HFF-Myc (cell line): ENCODE measurements at regions not wholly inside any gene's neighbourhood (a gene's known extent, or its start where the extent isn't known, plus 50 kb on each side); places are given as distances from the start of the nearest gene placed in this dataset.

Source experiments
- DNase-seq: peaks from one replicate; pipeline ENCODE4 v3.0.0-alpha.2; 2011; ENCODE audit warnings: low read depth; ENCODE audit errors: extremely low read depth
- H3K4me3 ChIP-seq: replicated peaks from 2 replicates; pipeline ENCODE4 v1.5.1; 2011; ENCODE audit warnings: low read depth, mild to moderate bottlenecking, control low read depth, low read length
- CTCF ChIP-seq: IDR thresholded peaks from 2 replicates; pipeline ENCODE4 v1.5.1; 2012; ENCODE audit warnings: mild to moderate bottlenecking, low read depth, low read length, control low read depth; ENCODE audit errors: missing control alignments

DNA sequence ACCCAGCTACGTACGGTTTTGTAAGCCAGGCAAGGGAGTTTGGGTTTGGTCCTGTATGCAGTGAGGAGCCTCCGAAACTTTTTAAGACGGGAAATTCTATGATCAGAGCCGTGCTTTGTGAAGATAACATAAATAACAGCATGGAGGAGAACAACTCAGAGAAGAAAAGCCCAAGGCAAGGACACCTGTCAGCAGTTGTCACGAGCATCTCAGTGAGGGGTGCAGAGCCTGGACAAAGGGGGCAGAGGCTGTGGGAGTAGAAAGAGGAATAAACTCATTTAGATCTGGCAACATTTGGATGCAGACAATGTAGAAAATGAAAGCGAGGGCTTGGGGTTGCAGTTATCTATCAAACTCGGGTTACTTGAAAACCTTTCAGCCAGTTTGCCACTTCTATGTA lies 64.5 kb downstream of the CAVIN2 start:
- H3K4me3 ChIP-seq, result no peak overlapping the region
- DNase-seq, result no peak
- TF ChIP-seq CTCF, result no peak

DNA sequence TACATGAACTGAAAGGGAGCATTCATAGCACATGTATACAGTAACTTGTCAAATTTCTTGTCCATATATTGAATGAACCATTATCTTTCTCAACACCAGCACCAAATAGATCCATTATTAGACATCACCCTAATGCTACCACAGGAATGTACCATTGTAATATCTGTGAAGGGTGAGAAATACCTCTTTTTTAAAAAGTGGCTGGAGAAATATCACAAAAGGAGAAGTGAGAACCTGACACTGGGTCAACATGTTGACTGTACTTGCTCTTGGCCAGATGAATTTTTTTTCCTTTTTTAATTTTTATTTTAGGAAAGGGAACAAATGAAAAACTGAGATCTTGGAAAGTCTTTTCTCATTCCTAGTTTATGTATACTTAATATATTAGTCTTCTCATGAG lies 63.5 kb downstream of the CAVIN2 start:
- no peak overlapping the region for H3K4me3 ChIP-seq
- no peak for DNase-seq
- TF ChIP-seq CTCF, result no peak
